HEK293T (cell line): ENCODE measurements at regions not wholly inside any gene's neighbourhood (a gene's known extent, or its start where the extent isn't known, plus 50 kb on each side); places are given as distances from the start of the nearest gene placed in this dataset.

Experiments
- CTCF ChIA-PET: fragments of 350-600 bp; formaldehyde crosslinking; extraction: SDS; loops from one replicate; lab custom pipeline; 2021; ENCODE audit warnings: antibody characterized with exemption, inconsistent platforms; lab: Yijun Ruan, JAX
- POLR2A ChIA-PET: fragments of 350-600 bp; formaldehyde crosslinking; extraction: SDS; loops from one replicate; lab custom pipeline; 2020; ENCODE audit warnings: antibody characterized with exemption, inconsistent platforms; lab: Yijun Ruan, JAX
- DNase-seq: peaks from one replicate; pipeline ENCODE4 v3.0.0; 2012; ENCODE audit warnings: mixed read lengths; ENCODE audit errors: extremely low spot score
- ARNT ChIP-seq: fragments of 450-650 bp; IDR thresholded peaks from 2 replicates; pipeline ENCODE4 v1.6.1; 2017; ENCODE audit warnings: mild to moderate bottlenecking
- BHLHE40 ChIP-seq: fragments of 450-650 bp; IDR thresholded peaks from 2 replicates; pipeline ENCODE4 v1.6.1; 2016; ENCODE audit warnings: mild to moderate bottlenecking, moderate library complexity, borderline replicate concordance
- CTBP1 ChIP-seq: fragments of 450-650 bp; IDR thresholded peaks from 2 replicates; pipeline ENCODE4 v1.6.1; 2016; ENCODE audit warnings: borderline replicate concordance
- ELF4 ChIP-seq: fragments of 450-650 bp; IDR thresholded peaks from 2 replicates; pipeline ENCODE4 v1.6.1; 2017; ENCODE audit warnings: antibody characterized with exemption
- FOXA1 ChIP-seq: fragments of 450-650 bp; IDR thresholded peaks from 2 replicates; pipeline ENCODE4 v1.6.1; 2016; ENCODE audit warnings: mild to moderate bottlenecking
- FOXK2 ChIP-seq: fragments of 450-650 bp; IDR thresholded peaks from 2 replicates; pipeline ENCODE4 v1.6.1; 2016; ENCODE audit warnings: mild to moderate bottlenecking
- FOXM1 ChIP-seq: fragments of 450-650 bp; IDR thresholded peaks from 2 replicates; pipeline ENCODE4 v1.6.1; 2017; ENCODE audit warnings: mild to moderate bottlenecking, borderline replicate concordance
- HDGF ChIP-seq: fragments of 450-650 bp; IDR thresholded peaks from 2 replicates; pipeline ENCODE4 v1.6.1; 2017; ENCODE audit warnings: antibody characterized with exemption, borderline replicate concordance
- L3MBTL2 ChIP-seq: fragments of 450-650 bp; conservative IDR thresholded peaks from 2 replicates; pipeline ENCODE4 v1.6.1; 2016; ENCODE audit warnings: mild to moderate bottlenecking
- LEF1 ChIP-seq: fragments of 450-650 bp; IDR thresholded peaks from 2 replicates; pipeline ENCODE4 v1.6.1; 2017; ENCODE audit warnings: mild to moderate bottlenecking, borderline replicate concordance
- NFRKB ChIP-seq: fragments of 450-650 bp; IDR thresholded peaks from 2 replicates; pipeline ENCODE4 v1.6.1; 2016; ENCODE audit warnings: mild to moderate bottlenecking, moderate library complexity
- PKNOX1 ChIP-seq: fragments of 450-650 bp; IDR thresholded peaks from 2 replicates; pipeline ENCODE4 v1.6.1; 2016
- SP1 ChIP-seq: fragments of 450-650 bp; IDR thresholded peaks from 2 replicates; pipeline ENCODE4 v1.6.1; 2017
- SUZ12 ChIP-seq: fragments of 450-650 bp; IDR thresholded peaks from 2 replicates; pipeline ENCODE4 v1.6.1; 2016; ENCODE audit warnings: mild to moderate bottlenecking
- TARDBP ChIP-seq: fragments of 450-650 bp; IDR thresholded peaks from 2 replicates; pipeline ENCODE4 v1.6.1; 2016
- ZNF384 ChIP-seq: fragments of 450-650 bp; IDR thresholded peaks from 2 replicates; pipeline ENCODE4 v1.6.1; 2016

GRCh38 chr1:88237058-88237457, 447.0 kb upstream of the PKN2 start:
- ChIA-PET CTCF (no interaction called here), POLR2A (no interaction called here)
- TF ChIP-seq LEF1 (no peak), L3MBTL2 (no peak), PKNOX1 (no peak), SUZ12 (no peak), TARDBP (no peak), CTBP1 (no peak)
- no peak for DNase-seq

- no peak for TF ChIP-seq SP1
- TF ChIP-seq TARDBP = no peak
- TF ChIP-seq HDGF = no peak
- POLR2A ChIA-PET = no interaction called here
- CTCF ChIA-PET = interaction anchor here (0.7 kb wide), 1 partner anchor 16 kb away, joined by 3 read pairs; no protein-coding TSS in a partner anchor
- DNase-seq = no peak
These were observed 444.9 kb upstream of the PKN2 start for GRCh38 chr1:88239205-88239604.

DNA sequence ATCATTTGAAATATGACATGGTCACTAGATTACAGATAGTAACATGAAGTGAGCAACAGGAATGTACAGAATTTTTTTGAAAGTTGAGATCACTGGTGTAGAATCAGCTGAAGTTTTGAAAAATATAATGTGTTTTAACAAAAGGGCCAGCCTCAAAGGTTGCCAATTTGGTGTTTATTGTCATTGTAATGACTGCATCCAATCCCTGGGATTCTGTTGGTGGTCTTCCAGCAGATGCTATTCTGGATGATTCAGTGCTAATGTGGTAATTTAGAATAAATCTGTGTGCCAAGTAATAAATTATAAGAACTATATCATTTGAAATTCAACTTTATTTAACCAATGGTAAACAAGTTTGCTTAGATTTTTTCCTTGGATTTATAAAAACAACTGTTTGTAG, 436.4 kb upstream of the PKN2 start:
- ChIA-PET CTCF (no interaction called here), POLR2A (no interaction called here)
- TF ChIP-seq PKNOX1 (no peak), NFRKB (no peak), SUZ12 (no peak), CTBP1 (no peak), ZNF384 (no peak), BHLHE40 (no peak)
- no peak for DNase-seq

- CTCF ChIA-PET = interaction anchor here (0.6 kb wide), 1 partner anchor 52 kb away, joined by 3 read pairs; no protein-coding TSS in a partner anchor
- no peak for DNase-seq
- TF ChIP-seq HDGF (no peak), ELF4 (no peak), ZNF384 (no peak), CTBP1 (no peak), FOXA1 (no peak), L3MBTL2 (no peak), SP1 (no peak), PKNOX1 (no peak), FOXM1 (no peak), NFRKB (no peak), ARNT (no peak), SUZ12 (no peak), FOXK2 (no peak), LEF1 (no peak), BHLHE40 (no peak), TARDBP (no peak)
- POLR2A ChIA-PET = no interaction called here
These were observed 433.2 kb upstream of the PKN2 start for GRCh38 chr1:88250915-88251314.

- no peak for DNase-seq
- ChIA-PET CTCF (no interaction called here), POLR2A (no interaction called here)
- TF ChIP-seq FOXK2 (no peak), ZNF384 (no peak), NFRKB (no peak), BHLHE40 (no peak), CTBP1 (no peak), SUZ12 (no peak), FOXA1 (no peak), FOXM1 (no peak), L3MBTL2 (no peak), SP1 (no peak), LEF1 (no peak), ARNT (no peak), PKNOX1 (no peak), TARDBP (no peak), ELF4 (no peak)
These were observed 431.3 kb upstream of the PKN2 start for GRCh38 chr1:88252745-88253144.

GRCh38 chr1:88265606-88266005, 418.5 kb upstream of the PKN2 start:
- no peak for DNase-seq
- POLR2A ChIA-PET = no interaction called here
- CTCF ChIA-PET = no interaction called here
- TF ChIP-seq LEF1 (no peak), ZNF384 (no peak), CTBP1 (no peak)

DNA sequence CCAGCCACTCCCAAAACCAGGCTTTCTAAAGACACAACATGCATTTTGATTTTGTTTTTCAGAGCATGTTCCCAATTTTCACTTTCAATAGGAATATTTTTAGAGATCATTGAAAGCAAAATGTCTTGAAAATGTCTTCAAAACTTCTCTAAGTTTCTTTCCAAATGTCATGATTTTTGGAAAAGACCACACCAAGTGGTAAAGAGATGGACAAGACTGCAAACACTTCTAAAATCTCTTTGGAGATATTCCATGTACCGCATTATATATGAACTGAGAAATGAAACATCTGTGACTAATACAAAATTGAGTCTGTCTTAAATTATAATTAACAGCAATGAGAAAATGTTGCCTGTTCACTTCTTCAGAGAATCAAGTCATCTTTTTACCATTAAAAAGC, 418.0 kb upstream of the PKN2 start:
- no peak for DNase-seq
- POLR2A ChIA-PET = no interaction called here
- CTCF ChIA-PET = no interaction called here
- TF ChIP-seq L3MBTL2 (no peak), SP1 (no peak), TARDBP (no peak), ARNT (no peak), FOXA1 (no peak), FOXK2 (no peak), CTBP1 (no peak)
